SU-DHL-6 (cell line): ENCODE measurements at regions not wholly inside any gene's neighbourhood (a gene's known extent, or its start where the extent isn't known, plus 50 kb on each side); places are given as distances from the start of the nearest gene placed in this dataset.

Source experiments
- H2AFZ ChIP-seq: fragments of 200-600 bp; sonication (generic); 2 replicates; pipeline ENCODE4 v1.6.1; 2014; ENCODE audit warnings: low read depth, mild to moderate bottlenecking, moderate library complexity, mixed read lengths, antibody characterized with exemption, low read length; ENCODE audit not compliant: severe bottlenecking
- H3F3A ChIP-seq: fragments of 200-600 bp; shearing (Covaris generic); 2 replicates; pipeline ENCODE4 v1.6.0; 2016; ENCODE audit warnings: antibody characterized with exemption, mild to moderate bottlenecking; ENCODE audit not compliant: insufficient read depth
- H3K27ac ChIP-seq: fragments of 200-600 bp; sonication (generic); 2 replicates; pipeline ENCODE4 v1.5.1; 2016; ENCODE audit warnings: low read depth, mild to moderate bottlenecking, low read length, moderate library complexity, mixed read lengths
- H3K27me3 ChIP-seq: fragments of 200-600 bp; sonication (generic), shearing (Covaris generic); 2 replicates; pipeline ENCODE4 v1.6.0; 2014; ENCODE audit warnings: mild to moderate bottlenecking, low read length
- H3K36me3 ChIP-seq: fragments of 200-600 bp; sonication (generic); 2 replicates; pipeline ENCODE4 v1.6.1; 2014; ENCODE audit warnings: mild to moderate bottlenecking, low read length, mixed read lengths
- H3K4me2 ChIP-seq: fragments of 300-600, 200-600 bp; shearing (Covaris generic), sonication (generic); 2 replicates; pipeline ENCODE4 v1.6.0; 2014; ENCODE audit warnings: low read length, low read depth, mild to moderate bottlenecking; ENCODE audit not compliant: poor library complexity, severe bottlenecking
- H3K4me3 ChIP-seq: fragments of 200-600 bp; sonication (generic); 2 replicates; pipeline ENCODE4 v1.5.1; 2014; ENCODE audit warnings: antibody characterized with exemption, low read length, mild to moderate bottlenecking, mixed read lengths; ENCODE audit not compliant: insufficient read depth, poor library complexity, severe bottlenecking
- H3K79me2 ChIP-seq: fragments of 200-600 bp; sonication (generic); 2 replicates; pipeline ENCODE4 v1.6.1; 2014; ENCODE audit warnings: mild to moderate bottlenecking, low read length, moderate library complexity; ENCODE audit not compliant: insufficient read depth
- H3K9ac ChIP-seq: fragments of 200-600 bp; sonication (generic); 2 replicates; pipeline ENCODE4 v1.7.0; 2014; ENCODE audit warnings: mild to moderate bottlenecking, low read length
- H3K9me2 ChIP-seq: fragments of 200-600 bp; sonication (generic); replicated peaks from 2 replicates; pipeline ENCODE4 v1.6.1; 2014; ENCODE audit warnings: low read length; ENCODE audit not compliant: insufficient read depth
- H3K9me3 ChIP-seq: fragments of 200-600 bp; sonication (generic); 2 replicates; pipeline ENCODE4 v1.6.1; 2014; ENCODE audit warnings: low read length, mixed read lengths; ENCODE audit not compliant: insufficient read depth
- H4K20me1 ChIP-seq: fragments of 200-600 bp; sonication (generic); 2 replicates; pipeline ENCODE4 v1.6.1; 2014; ENCODE audit warnings: low read depth, mild to moderate bottlenecking, antibody characterized with exemption, low read length, moderate library complexity, mixed read lengths
- CTCF ChIP-seq: fragments of 200-600 bp; sonication (generic); IDR thresholded peaks from one replicate; pipeline ENCODE4 v1.5.1; 2017; ENCODE audit warnings: antibody characterized with exemption, mild to moderate bottlenecking, low read length, moderate library complexity; ENCODE audit not compliant: insufficient read depth, poor library complexity, severe bottlenecking
- EZH2phosphoT487 ChIP-seq: fragments of 200-600 bp; sonication (generic), shearing (Covaris generic); conservative IDR thresholded peaks from 2 replicates; pipeline ENCODE4 v1.6.1; 2018; ENCODE audit warnings: mild to moderate bottlenecking, antibody characterized with exemption, low read length, moderate library complexity, mixed read lengths

DNA sequence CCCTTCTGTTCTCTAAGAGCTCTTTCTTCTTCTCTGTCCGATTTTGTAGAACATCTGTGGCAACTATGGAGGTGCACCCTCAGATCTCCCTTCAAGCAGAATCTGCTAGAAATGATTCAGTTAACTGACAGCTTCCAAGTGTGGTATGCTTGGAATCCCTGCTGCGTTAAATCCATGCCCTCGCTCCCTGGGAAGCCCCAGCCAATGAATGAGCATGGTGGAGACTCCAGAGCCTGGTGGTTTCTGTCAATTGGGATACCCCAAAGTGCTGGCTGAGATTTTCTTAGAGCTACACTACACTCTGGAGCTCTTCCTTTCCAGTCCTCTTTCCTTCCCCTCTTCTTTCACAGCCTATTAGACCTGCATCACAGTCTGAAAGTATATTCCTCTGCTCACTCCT is 116.3 kb upstream of the C1orf21 start:
- Histone ChIP-seq H3K9me2 (no peaks in the 10 kb centered on the region), H3K4me3 (no peak overlapping the region), H2AFZ (no peak overlapping the region), H3K4me2 (no peak overlapping the region), H3K9ac (no peak overlapping the region), H4K20me1 (no peaks in the 10 kb centered on the region), H3K27me3 (no peaks in the 10 kb centered on the region), H3K9me3 (no peaks in the 10 kb centered on the region), H3K27ac (no peak overlapping the region), H3K36me3 (no peaks in the 10 kb centered on the region), H3F3A (no peaks in the 10 kb centered on the region), H3K79me2 (no peaks in the 10 kb centered on the region)
- TF ChIP-seq CTCF (no peak), EZH2phosphoT487 (no peak)

- no peaks in the 10 kb centered on the region for H3K36me3 ChIP-seq
- no peaks in the 10 kb centered on the region for H3K9me2 ChIP-seq
- no peaks in the 10 kb centered on the region for H4K20me1 ChIP-seq
- no peak overlapping the region for H3K4me3 ChIP-seq
- no peak overlapping the region for H3K9ac ChIP-seq
- TF ChIP-seq EZH2phosphoT487 (no peak), CTCF (no peak)
- H3K27ac ChIP-seq: no peak overlapping the region
- no peaks in the 10 kb centered on the region for H3F3A ChIP-seq
- H3K9me3 ChIP-seq: no peaks in the 10 kb centered on the region
- H2AFZ ChIP-seq: no peak overlapping the region
- no peaks in the 10 kb centered on the region for H3K79me2 ChIP-seq
- no peaks in the 10 kb centered on the region for H3K27me3 ChIP-seq
- H3K4me2 ChIP-seq: no peak overlapping the region
Observed at GRCh38 chr1:184272175-184272866, 114.5 kb upstream of the C1orf21 start.

DNA sequence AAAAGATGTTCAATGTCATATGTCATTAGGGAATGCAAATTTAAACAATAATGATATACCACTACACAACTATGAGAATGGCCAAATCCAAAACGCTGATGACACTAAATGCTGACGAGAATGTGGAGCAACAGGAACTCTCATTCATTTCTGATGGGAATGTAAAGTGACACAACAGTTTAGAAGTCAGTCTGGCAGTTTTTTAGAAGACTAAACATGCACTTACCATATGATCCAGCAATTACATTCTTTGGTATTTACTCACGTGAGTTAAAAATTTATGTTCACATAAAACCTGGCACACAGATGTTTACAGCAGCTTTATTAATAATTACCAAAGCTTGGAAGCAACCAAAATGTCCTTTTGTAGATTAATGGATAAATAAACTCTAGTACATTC is 110.4 kb upstream of the C1orf21 start:
- Histone ChIP-seq H3K36me3 (no peaks in the 10 kb centered on the region), H3K27me3 (no peaks in the 10 kb centered on the region), H3K4me2 (no peak overlapping the region), H3K9ac (no peak overlapping the region), H2AFZ (no peak overlapping the region), H3K9me2 (no peaks in the 10 kb centered on the region), H4K20me1 (no peaks in the 10 kb centered on the region), H3K9me3 (no peaks in the 10 kb centered on the region), H3K4me3 (no peak overlapping the region), H3F3A (no peaks in the 10 kb centered on the region), H3K27ac (no peak overlapping the region), H3K79me2 (no peaks in the 10 kb centered on the region)
- TF ChIP-seq CTCF: no peak
- TF ChIP-seq EZH2phosphoT487: no peak
